ENCODE measurements at regions not wholly inside any gene's neighbourhood (a gene's known extent, or its start where the extent isn't known, plus 50 kb on each side); places are given as distances from the start of the nearest gene placed in this dataset.

DNA sequence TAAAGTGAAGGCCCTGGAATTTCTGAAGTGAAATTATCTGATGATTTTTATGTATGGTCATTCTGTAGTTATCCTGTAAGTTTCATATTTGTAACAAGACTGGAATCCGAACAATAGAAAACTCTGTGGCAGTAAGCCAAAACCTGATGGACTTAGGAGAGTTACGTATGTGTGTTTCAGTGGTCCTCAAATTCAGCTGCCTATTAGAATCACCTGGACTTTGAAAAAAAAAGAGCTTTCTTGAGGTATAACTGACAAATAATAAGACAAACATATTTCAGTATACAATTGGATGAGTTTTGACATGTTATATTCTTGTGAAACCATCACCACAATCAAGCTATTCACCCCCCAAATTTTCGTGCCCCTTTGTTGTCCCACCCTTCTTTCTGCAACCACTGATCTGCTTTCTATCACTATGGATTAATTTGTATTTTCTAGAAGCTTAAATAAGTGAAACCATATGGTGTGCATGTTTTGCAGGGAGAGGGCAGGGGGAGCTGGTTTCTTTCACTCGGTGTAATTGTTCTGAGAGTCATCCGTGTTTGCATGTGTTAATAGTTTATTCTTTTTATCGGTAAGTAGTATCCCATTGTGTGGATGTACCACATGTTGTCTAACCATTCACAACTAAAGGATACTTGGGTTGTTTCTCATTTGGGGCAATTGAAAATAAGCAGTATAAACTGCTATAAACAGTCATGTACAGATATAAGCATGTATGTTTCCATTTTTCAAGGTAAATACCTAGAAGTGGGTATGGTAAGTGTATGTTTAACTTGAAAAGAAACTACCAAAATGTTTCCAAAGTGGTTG lies 50.2 kb upstream of the EML4 start (continued):
- TF ChIP-seq PBX3 (CRISPR knock-in tag; IDR thresholded peaks at IDR 0.05) (no peak), ZNF571 (tag by site-specific recombination; IDR thresholded peaks at IDR 0.05) (no peak), ZNF677 (tag by site-specific recombination; IDR thresholded peaks at IDR 0.05) (no peak), ZNF398 (tag by site-specific recombination; IDR thresholded peaks at IDR 0.05) (no peak), ZNF530 (tag by site-specific recombination; IDR thresholded peaks at IDR 0.05; ENCODE audit: low read depth) (no peak), ZNF555 (tag by site-specific recombination; conservative IDR thresholded peaks at IDR 0.05) (no peak), ZNF791 (tag by site-specific recombination; IDR thresholded peaks at IDR 0.05) (no peak), ZIC2 (tag by site-specific recombination; IDR thresholded peaks at IDR 0.05) (no peak)
- TF ChIP-seq, protein P1, sequence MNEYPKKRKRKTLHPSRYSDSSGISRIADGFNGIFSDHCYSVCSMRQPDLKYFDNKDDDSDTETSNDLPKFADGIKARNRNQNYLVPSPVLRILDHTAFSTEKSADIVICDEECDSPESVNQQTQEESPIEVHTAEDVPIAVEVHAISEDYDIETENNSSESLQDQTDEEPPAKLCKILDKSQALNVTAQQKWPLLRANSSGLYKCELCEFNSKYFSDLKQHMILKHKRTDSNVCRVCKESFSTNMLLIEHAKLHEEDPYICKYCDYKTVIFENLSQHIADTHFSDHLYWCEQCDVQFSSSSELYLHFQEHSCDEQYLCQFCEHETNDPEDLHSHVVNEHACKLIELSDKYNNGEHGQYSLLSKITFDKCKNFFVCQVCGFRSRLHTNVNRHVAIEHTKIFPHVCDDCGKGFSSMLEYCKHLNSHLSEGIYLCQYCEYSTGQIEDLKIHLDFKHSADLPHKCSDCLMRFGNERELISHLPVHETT (tag by site-specific recombination; IDR thresholded peaks at IDR 0.05): no peak
